Neural crest cell (in vitro differentiated cells): ENCODE measurements at regions not wholly inside any gene's neighbourhood (a gene's known extent, or its start where the extent isn't known, plus 50 kb on each side); places are given as distances from the start of the nearest gene placed in this dataset.

Experiments used
- DNase-seq: peaks from one replicate; pipeline ENCODE4 v3.0.0; 2021; ENCODE audit warnings: low read depth, mixed read lengths, low spot score
- H3K27ac Mint-ChIP-seq: one replicate; pipeline ENCODE4 v1.8.0; 2021; ENCODE audit warnings: mild to moderate bottlenecking, mixed read lengths; ENCODE audit not compliant: unreplicated experiment
- H3K27me3 Mint-ChIP-seq: 2 replicates; pipeline ENCODE4 v1.8.0; 2021; ENCODE audit warnings: low read depth, mild to moderate bottlenecking, mixed read lengths
- H3K36me3 Mint-ChIP-seq: 2 replicates; pipeline ENCODE4 v1.8.0; 2021; ENCODE audit warnings: low read depth, mild to moderate bottlenecking, mixed read lengths
- H3K4me1 Mint-ChIP-seq: 2 replicates; pipeline ENCODE4 v1.8.0; 2021; ENCODE audit warnings: mixed read lengths
- H3K4me3 Mint-ChIP-seq: one replicate; pipeline ENCODE4 v1.8.0; 2021; ENCODE audit warnings: mild to moderate bottlenecking, mixed read lengths
- H3K9me3 Mint-ChIP-seq: 2 replicates; pipeline ENCODE4 v1.8.0; 2021; ENCODE audit warnings: mixed read lengths
- CTCF ChIP-seq: fragments of 200-600 bp; sonication (generic); conservative IDR thresholded peaks from 2 replicates; pipeline ENCODE4 v1.5.0; 2021; ENCODE audit warnings: antibody characterized with exemption, mild to moderate bottlenecking

GRCh38 chr6:43933148-43933885, 163.3 kb downstream of the VEGFA start:
- Mint-ChIP-seq H3K9me3 (no peaks in the 10 kb centered on the region), H3K36me3 (no peaks in the 10 kb centered on the region), H3K4me3 (no peak overlapping the region), H3K27me3 (no peaks in the 10 kb centered on the region), H3K27ac (peak overlapping the region; percentile 84), H3K4me1 (peaks cover 14% of the 10 kb centered on the region)
- no peak for TF ChIP-seq CTCF
- DNase-seq: no peak

GRCh38 chr6:43932259-43933147, 162.5 kb downstream of the VEGFA start:
- H3K9me3 Mint-ChIP-seq: no peaks in the 10 kb centered on the region
- peaks cover 14% of the 10 kb centered on the region for H3K4me1 Mint-ChIP-seq
- no peak for TF ChIP-seq CTCF
- H3K4me3 Mint-ChIP-seq: no peak overlapping the region
- no peak for DNase-seq
- no peak overlapping the region for H3K27ac Mint-ChIP-seq
- H3K36me3 Mint-ChIP-seq: no peaks in the 10 kb centered on the region
- H3K27me3 Mint-ChIP-seq: no peaks in the 10 kb centered on the region

- Mint-ChIP-seq H3K9me3 (no peaks in the 10 kb centered on the region), H3K27ac (no peak overlapping the region), H3K4me3 (no peak overlapping the region), H3K36me3 (no peaks in the 10 kb centered on the region), H3K27me3 (no peaks in the 10 kb centered on the region), H3K4me1 (peaks cover 26% of the 10 kb centered on the region)
- no peak for DNase-seq
- no peak for TF ChIP-seq CTCF
Measured at GRCh38 chr6:43931201-43931600, 161.2 kb downstream of the VEGFA start.

DNA sequence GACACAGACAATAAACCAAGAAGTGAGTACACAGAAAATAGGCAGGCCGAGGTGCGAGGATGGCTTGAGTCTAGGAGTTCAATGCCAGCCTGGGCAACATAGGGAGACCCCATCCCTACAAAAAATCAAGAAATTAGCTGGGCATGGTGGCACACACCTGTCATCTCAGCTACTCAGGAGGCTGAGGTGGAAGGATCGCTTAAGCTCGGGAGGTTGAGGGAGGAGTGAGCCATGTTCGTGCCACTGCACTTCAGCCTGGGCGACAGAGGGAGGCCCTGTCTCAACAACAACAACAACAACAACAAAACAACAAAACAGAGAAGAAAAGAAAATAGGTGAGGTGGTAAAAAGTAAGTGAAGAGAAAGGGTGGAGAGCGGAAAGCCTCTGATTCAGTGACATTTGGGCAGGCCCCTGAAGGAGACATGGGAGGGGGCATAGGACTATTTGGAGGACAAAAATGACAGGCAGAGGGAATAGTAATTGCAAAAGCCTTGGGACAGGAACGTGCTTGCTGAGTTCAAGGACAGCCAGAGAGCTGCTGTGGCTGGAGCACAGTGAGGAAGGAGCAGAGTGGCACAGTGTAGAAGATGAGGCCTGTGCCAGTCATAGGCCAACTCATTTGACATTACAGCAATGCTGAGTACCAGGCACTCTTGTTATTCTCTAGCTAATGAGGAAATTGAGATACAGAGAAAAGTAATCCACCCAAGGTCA, 160.6 kb downstream of the VEGFA start:
- peaks cover 26% of the 10 kb centered on the region for H3K4me1 Mint-ChIP-seq
- no peak overlapping the region for H3K4me3 Mint-ChIP-seq
- no peak overlapping the region for H3K27ac Mint-ChIP-seq
- DNase-seq: no peak
- H3K36me3 Mint-ChIP-seq: no peaks in the 10 kb centered on the region
- no peaks in the 10 kb centered on the region for H3K27me3 Mint-ChIP-seq
- no peak for TF ChIP-seq CTCF
- no peaks in the 10 kb centered on the region for H3K9me3 Mint-ChIP-seq

DNA sequence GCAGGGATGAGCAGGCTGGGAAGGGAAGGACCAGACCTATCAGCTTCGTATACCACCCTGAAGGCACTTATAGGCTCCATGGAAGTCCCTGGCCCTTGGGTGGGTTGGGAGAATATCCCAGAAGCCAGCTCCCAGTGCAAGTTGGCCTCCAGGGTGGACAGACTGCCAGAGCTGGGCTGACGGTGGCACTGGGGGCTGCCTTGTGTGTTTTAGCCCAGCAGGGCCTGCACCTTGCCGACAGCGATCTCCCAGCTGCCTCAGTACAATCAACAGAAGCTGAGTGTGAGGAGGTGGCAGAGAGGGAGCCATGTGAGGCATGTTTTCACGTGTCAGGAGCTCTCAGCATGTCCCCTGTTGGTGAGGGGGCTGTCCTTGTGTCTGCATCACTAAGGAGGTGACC, 159.5 kb downstream of the VEGFA start:
- no peak for DNase-seq
- Mint-ChIP-seq H3K27ac (peak overlapping the region; percentile 35), H3K36me3 (no peaks in the 10 kb centered on the region), H3K4me3 (no peak overlapping the region), H3K9me3 (no peaks in the 10 kb centered on the region), H3K27me3 (no peaks in the 10 kb centered on the region), H3K4me1 (peaks cover 26% of the 10 kb centered on the region)
- no peak for TF ChIP-seq CTCF
